GM19397 (cell line): ENCODE measurements at regions not wholly inside any gene's neighbourhood (a gene's known extent, or its start where the extent isn't known, plus 50 kb on each side); places are given as distances from the start of the nearest gene placed in this dataset.

ENCODE experiments used
- ATAC-seq: cut with Tn5 transposase; IDR thresholded peaks from one replicate; pipeline ENCODE4 v1.9.1; 2021; ENCODE audit warnings: mild to moderate bottlenecking, moderate library complexity; ENCODE audit not compliant: unreplicated experiment

GRCh38 chr2:103103678-103104077, 341.8 kb downstream of the TMEM182 start:
- no peak for ATAC-seq

GRCh38 chr2:103119352-103119751, 357.5 kb downstream of the TMEM182 start:
- ATAC-seq: no peak

GRCh38 chr2:103121106-103121505, 359.3 kb downstream of the TMEM182 start:
- no peak for ATAC-seq

DNA sequence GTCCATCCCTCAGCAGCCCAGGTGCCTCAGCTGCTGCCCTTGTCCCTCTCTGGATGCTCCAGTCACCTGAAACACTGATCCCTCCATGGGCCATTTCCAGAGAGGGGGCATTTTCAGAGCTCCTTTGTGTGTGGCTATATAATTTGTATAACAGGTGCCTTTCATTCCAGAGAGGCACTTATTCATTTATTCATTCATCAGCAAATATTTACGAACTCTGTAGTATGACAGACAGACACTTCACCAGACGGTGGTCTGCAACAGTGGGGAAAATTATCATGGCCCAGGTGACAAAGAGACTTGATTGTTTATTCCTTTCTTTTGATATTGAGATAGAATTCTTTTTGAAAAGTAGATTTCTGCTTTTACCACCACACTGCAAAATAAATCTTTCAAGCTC, 361.7 kb downstream of the TMEM182 start:
- no peak for ATAC-seq

DNA sequence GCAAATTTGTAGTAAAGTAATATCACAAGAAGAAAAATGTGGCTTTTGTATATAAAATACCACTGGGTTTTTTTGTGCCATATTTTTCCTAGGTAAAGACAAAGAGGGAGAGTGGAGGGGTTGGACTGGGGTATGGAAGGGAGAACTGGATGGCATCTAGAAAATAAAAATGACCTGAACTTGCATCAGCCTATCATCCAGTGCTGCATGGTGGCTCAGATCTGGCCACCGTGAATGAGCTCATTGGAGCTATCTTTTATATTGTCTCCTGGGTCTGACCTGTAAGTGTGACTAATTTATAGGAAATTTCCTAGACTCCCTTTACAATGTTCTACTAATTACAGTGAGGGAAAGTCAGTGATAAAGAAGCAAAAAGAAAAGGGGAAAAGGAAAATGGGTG, 369.0 kb downstream of the TMEM182 start:
- ATAC-seq: no peak

DNA sequence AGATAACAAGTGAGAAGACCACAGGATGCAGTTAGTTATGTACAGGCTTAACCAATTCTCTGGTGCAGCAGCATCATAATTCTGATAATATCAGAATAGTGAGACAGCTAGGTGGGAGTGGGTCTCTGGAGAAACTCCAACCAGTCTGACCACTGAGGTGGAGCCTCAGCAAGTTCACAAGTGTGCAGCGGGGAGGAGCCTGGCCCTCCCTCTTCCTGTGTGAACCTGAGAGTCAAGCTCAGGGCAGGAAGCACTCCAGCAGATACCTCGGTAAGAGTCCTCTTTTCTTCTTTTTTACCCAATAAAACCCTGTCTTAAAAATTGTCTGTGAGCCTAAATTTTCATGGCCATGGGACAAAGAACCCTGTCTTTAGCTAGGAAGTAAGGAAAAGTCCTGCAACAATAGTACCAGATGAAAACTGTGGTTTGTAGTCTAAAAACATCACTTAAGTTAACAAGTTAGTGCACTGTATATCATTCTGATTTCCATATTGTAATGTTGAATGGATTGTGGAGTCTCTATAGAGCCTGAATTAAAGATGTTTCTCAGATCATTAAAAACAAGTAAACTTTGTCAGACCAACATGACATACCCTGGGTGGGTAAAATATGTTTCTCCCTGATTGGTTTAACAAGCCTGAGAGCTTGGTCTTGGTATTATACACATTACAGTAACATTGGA, 370.8 kb downstream of the TMEM182 start:
- peak; percentile 97 for ATAC-seq

DNA sequence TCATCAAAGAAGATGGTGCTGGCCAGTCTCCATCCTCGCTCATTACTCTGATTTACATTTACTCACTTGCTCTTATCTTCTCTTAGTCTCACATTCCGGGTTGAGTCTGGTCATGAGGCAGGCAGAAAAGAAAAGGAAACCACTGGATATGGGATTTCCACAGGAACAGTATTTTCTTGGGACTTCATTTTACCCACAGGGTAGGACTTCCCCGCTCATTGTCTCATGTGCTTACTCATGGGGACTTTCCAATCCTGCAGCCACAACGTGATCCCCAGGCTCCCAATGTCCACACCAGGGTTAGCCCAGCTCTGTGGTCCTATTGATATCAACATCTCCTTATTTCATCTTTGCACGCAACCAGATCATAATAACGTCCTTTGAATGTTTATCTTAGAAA, 373.8 kb downstream of the TMEM182 start:
- ATAC-seq: no peak

- ATAC-seq: peak; percentile 78
Measured at GRCh38 chr2:103138123-103138901, 376.5 kb downstream of the TMEM182 start.

GRCh38 chr2:103139628-103140268, 377.9 kb downstream of the TMEM182 start:
- no peak for ATAC-seq

GRCh38 chr2:103144837-103145236, 383.0 kb downstream of the TMEM182 start:
- ATAC-seq: no peak

- no peak for ATAC-seq
Measured at GRCh38 chr2:103145739-103146138, 383.9 kb downstream of the TMEM182 start.

DNA sequence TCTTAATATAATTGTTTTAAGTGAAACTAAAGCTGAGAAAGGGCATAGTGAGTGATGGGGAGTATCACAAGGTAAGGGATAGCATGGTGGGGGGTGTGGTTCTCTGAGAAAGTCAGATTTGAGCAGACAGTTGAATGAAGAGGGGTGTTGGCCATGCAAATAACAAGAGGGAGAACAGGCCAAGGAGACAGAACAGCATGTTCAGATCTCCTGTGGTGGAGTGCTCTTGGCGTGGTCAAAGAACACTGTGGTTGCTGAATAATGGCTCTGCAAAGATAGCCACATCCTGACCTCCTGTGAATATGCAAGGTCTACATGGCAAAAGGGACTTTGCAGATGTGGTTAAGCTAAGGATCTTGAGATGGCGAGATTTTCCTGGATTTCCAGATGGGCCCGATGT, 389.2 kb downstream of the TMEM182 start:
- no peak for ATAC-seq

- no peak for ATAC-seq
Measured at GRCh38 chr2:103152556-103152955, 390.7 kb downstream of the TMEM182 start.

- no peak for ATAC-seq
Measured at GRCh38 chr2:103153580-103154284, 391.9 kb downstream of the TMEM182 start.

GRCh38 chr2:103155308-103155707, 393.5 kb downstream of the TMEM182 start:
- no peak for ATAC-seq

DNA sequence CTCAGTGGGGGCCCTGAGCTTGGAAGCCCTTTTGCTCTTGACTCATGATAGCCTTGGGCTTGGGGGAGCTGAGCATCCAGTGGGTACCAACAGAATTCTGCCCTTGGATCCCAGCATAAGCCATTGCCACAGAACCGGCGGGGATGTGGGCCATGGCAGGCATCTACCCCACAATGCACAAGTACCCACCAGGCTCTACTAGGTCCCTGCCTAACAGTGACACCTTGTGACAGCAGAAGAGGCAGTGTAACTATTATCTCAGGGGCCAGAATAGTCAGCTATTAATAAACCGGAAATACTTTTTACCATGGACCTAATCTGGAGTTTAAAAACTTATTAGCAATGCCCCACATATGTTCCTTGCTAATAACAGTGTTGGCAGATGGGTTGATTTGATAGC, 397.2 kb downstream of the TMEM182 start:
- no peak for ATAC-seq

DNA sequence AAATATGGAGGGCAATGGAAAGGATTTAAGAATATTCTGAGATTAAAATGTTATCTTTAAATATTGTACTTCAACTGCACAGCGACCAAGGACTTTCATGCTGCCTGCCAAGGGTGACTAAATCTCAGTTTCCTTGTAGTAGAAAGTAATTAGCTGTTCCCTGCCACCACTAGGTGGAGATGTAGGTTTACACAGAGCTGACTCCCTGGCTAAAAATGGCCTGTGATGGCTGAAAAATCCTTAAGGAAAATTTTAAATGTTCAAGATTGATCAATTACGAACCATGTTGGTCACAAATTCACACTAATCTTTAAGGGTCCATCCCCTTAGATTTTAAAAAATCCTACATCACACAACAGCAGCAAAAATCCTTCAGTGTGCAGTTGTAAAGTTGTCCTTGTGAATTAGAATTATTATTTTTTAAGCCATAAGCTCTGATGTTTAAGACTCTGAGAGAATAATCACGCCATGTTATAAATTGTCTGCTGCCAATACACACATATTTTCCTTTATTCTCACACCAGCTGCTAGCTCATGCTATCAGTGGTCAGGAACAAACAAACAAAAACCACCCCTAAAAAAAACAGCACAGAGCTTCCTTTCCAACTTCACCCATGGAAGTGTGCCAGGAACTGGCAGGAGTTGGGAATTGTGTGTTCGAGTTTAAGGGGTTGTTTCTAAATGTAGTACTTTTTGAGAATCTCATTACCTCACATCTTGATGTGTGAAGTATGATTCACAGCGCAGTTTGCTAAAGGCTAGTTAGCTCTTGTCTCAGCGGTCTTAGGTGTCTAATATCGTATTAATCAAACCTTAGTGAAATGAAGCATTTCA, 399.8 kb downstream of the TMEM182 start:
- ATAC-seq: no peak

DNA sequence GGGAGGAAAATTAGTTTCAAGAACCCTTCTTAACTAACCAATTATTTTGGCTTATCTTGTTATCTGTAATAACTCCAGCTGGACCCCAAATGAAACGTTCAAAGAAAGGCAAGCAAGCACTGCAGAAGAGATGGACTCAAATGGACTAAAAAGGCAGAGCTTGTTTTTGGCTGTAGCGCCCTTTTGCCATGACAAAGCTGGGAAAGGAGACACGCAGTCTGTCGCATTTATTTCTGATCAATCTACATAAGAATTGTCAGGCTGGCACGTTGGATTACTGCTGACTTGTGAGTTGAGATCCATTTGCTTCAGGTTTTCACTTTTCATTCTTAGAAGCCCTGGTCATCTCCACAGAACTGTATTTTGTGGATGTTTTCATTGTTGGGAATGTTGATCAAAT, 402.9 kb downstream of the TMEM182 start:
- no peak for ATAC-seq

DNA sequence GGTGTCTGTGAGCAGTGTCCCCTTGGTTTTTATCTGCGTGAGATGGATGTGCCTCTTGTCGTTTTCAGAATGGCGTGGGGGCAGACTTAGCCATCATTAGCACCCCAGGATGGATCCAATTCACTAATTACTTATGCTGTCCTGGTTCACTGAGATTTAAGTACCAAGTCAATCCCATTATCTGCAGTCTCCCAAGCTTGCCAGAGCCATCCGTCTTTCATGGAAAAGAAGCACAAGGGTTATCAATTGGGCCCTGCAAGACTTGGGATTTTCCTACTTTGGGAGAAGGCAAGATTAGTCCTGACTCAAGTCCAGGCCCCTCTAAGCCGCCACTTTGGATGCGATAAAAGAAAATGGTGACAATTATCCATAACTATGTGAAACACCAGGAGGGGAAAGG, 404.0 kb downstream of the TMEM182 start:
- ATAC-seq: no peak
